NT2/D1 (cell line): ENCODE measurements at regions not wholly inside any gene's neighbourhood (a gene's known extent, or its start where the extent isn't known, plus 50 kb on each side); places are given as distances from the start of the nearest gene placed in this dataset.

Experiments used
- DNase-seq: peaks from one replicate; pipeline ENCODE4 v3.0.0-alpha.2; 2011; ENCODE audit warnings: low read depth, low spot score
- H3K27me3 ChIP-seq: 2 replicates; pipeline ENCODE4 v1.6.0; 2011; ENCODE audit warnings: mild to moderate bottlenecking; ENCODE audit not compliant: insufficient read length, insufficient read depth
- H3K36me3 ChIP-seq: 2 replicates; pipeline ENCODE4 v1.6.1; 2011; ENCODE audit warnings: mild to moderate bottlenecking, low read length, mixed read lengths; ENCODE audit not compliant: insufficient read depth, insufficient read length
- H3K4me1 ChIP-seq: 2 replicates; pipeline ENCODE4 v1.5.1; 2011; ENCODE audit not compliant: insufficient read depth, insufficient read length
- H3K4me3 ChIP-seq: 2 replicates; pipeline ENCODE4 v1.5.1; 2011; ENCODE audit warnings: low read depth; ENCODE audit not compliant: insufficient read length
- H3K9ac ChIP-seq: 2 replicates; pipeline ENCODE4 v1.6.0; 2011; ENCODE audit warnings: low read depth; ENCODE audit not compliant: insufficient read length
- H3K9me3 ChIP-seq: 2 replicates; pipeline ENCODE4 v1.5.1; 2011; ENCODE audit warnings: mild to moderate bottlenecking, low read length; ENCODE audit not compliant: insufficient read depth
- SUZ12 ChIP-seq: IDR thresholded peaks from 2 replicates; pipeline ENCODE4 v1.6.1; 2011; ENCODE audit not compliant: insufficient read length, insufficient read depth; ENCODE audit errors: extremely low read depth
- YY1 ChIP-seq: IDR thresholded peaks from 2 replicates; pipeline ENCODE4 v1.6.1; 2011; ENCODE audit not compliant: insufficient read length, insufficient read depth
- ZNF274 ChIP-seq: IDR thresholded peaks from 2 replicates; pipeline ENCODE4 v1.6.1; 2011; ENCODE audit warnings: mild to moderate bottlenecking, low read depth, low read length

- Histone ChIP-seq H3K4me3 (no peak overlapping the region), H3K27me3 (no peaks in the 10 kb centered on the region), H3K36me3 (no peaks in the 10 kb centered on the region), H3K4me1 (no peaks in the 10 kb centered on the region), H3K9me3 (no peaks in the 10 kb centered on the region), H3K9ac (no peak overlapping the region)
- no peak for DNase-seq
- no peak for TF ChIP-seq YY1
- TF ChIP-seq SUZ12: no peak
- TF ChIP-seq ZNF274: no peak
Observed at GRCh38 chrX:22698151-22698550, 301.6 kb upstream of the DDX53 start.

- H3K4me1 ChIP-seq: no peaks in the 10 kb centered on the region
- DNase-seq: no peak
Observed at GRCh38 chrX:22699581-22700091, 300.1 kb upstream of the DDX53 start.

GRCh38 chrX:22712942-22713341 lies 286.8 kb upstream of the DDX53 start:
- TF ChIP-seq YY1 (no peak), ZNF274 (no peak), SUZ12 (no peak)
- Histone ChIP-seq H3K4me1 (no peaks in the 10 kb centered on the region), H3K9ac (no peak overlapping the region), H3K27me3 (no peaks in the 10 kb centered on the region), H3K4me3 (no peak overlapping the region), H3K9me3 (no peaks in the 10 kb centered on the region), H3K36me3 (no peaks in the 10 kb centered on the region)
- DNase-seq: no peak

More at GRCh38 chrX:22699581-22700091, 300.1 kb upstream of the DDX53 start:
- no peak overlapping the region for H3K9ac ChIP-seq
- no peaks in the 10 kb centered on the region for H3K9me3 ChIP-seq
- H3K4me3 ChIP-seq: no peak overlapping the region
- no peak for TF ChIP-seq YY1
- no peaks in the 10 kb centered on the region for H3K27me3 ChIP-seq
- H3K36me3 ChIP-seq: no peaks in the 10 kb centered on the region

GRCh38 chrX:22730542-22730941 lies 269.2 kb upstream of the DDX53 start:
- Histone ChIP-seq H3K36me3 (no peaks in the 10 kb centered on the region), H3K9ac (no peak overlapping the region), H3K27me3 (no peaks in the 10 kb centered on the region), H3K4me1 (no peaks in the 10 kb centered on the region), H3K4me3 (no peak overlapping the region), H3K9me3 (no peaks in the 10 kb centered on the region)
- DNase-seq: peak; percentile 6
- TF ChIP-seq ZNF274: no peak
- TF ChIP-seq YY1: no peak
- no peak for TF ChIP-seq SUZ12

GRCh38 chrX:22737541-22737940 lies 262.2 kb upstream of the DDX53 start:
- Histone ChIP-seq H3K9me3 (no peaks in the 10 kb centered on the region), H3K27me3 (no peaks in the 10 kb centered on the region), H3K4me1 (no peaks in the 10 kb centered on the region), H3K9ac (no peak overlapping the region), H3K4me3 (no peak overlapping the region), H3K36me3 (no peaks in the 10 kb centered on the region)
- TF ChIP-seq YY1 (no peak), SUZ12 (no peak), ZNF274 (no peak)
- DNase-seq: no peak

GRCh38 chrX:22739276-22739675 lies 260.5 kb upstream of the DDX53 start:
- DNase-seq: no peak
- Histone ChIP-seq H3K36me3 (no peaks in the 10 kb centered on the region), H3K27me3 (no peaks in the 10 kb centered on the region), H3K4me3 (no peak overlapping the region), H3K9ac (no peak overlapping the region), H3K4me1 (no peaks in the 10 kb centered on the region), H3K9me3 (no peaks in the 10 kb centered on the region)
- no peak for TF ChIP-seq ZNF274
- TF ChIP-seq SUZ12: no peak
- no peak for TF ChIP-seq YY1

GRCh38 chrX:22740836-22741235 lies 258.9 kb upstream of the DDX53 start:
- H3K9ac ChIP-seq: no peak overlapping the region
- no peak for DNase-seq
- H3K36me3 ChIP-seq: no peaks in the 10 kb centered on the region
- no peaks in the 10 kb centered on the region for H3K4me1 ChIP-seq
- no peak overlapping the region for H3K4me3 ChIP-seq
- H3K27me3 ChIP-seq: no peaks in the 10 kb centered on the region
- H3K9me3 ChIP-seq: no peaks in the 10 kb centered on the region
- no peak for TF ChIP-seq SUZ12
- no peak for TF ChIP-seq YY1
- TF ChIP-seq ZNF274: no peak

- H3K36me3 ChIP-seq: no peaks in the 10 kb centered on the region
- no peaks in the 10 kb centered on the region for H3K9me3 ChIP-seq
- no peaks in the 10 kb centered on the region for H3K27me3 ChIP-seq
- TF ChIP-seq ZNF274 (no peak), SUZ12 (no peak), YY1 (no peak)
- H3K9ac ChIP-seq: no peak overlapping the region
- no peak overlapping the region for H3K4me3 ChIP-seq
- H3K4me1 ChIP-seq: no peaks in the 10 kb centered on the region
- no peak for DNase-seq
Observed at GRCh38 chrX:22742174-22742573, 257.6 kb upstream of the DDX53 start.
